ENCODE measurements at regions not wholly inside any gene's neighbourhood (a gene's known extent, or its start where the extent isn't known, plus 50 kb on each side); places are given as distances from the start of the nearest gene placed in this dataset.
A peak's percentile ranks its signal among the peaks of the same experiment; 100 is the strongest.

- Mint-ChIP-seq H3K27ac (no peak overlapping the region), H3K4me1 (peaks cover 52% of the 10 kb centered on the region)
- no peak for ATAC-seq
These were observed 88.0 kb upstream of the RIPOR2 start for GRCh38 chr6:25023781-25024180.

GRCh38 chr6:25024821-25025220 is 89.1 kb upstream of the RIPOR2 start:
- no peaks in the 10 kb centered on the region for H3K27me3 Mint-ChIP-seq
- peaks cover 55% of the 10 kb centered on the region for H3K4me1 Mint-ChIP-seq
- no peaks in the 10 kb centered on the region for H3K9me3 Mint-ChIP-seq
- H3K4me3 Mint-ChIP-seq = peak overlapping the region; percentile 20 to 27
- ATAC-seq (no peak), DNase-seq (no peak)
- peak overlapping the region; percentile 6 to 41 for H3K27ac Mint-ChIP-seq

More at GRCh38 chr6:25023781-25024180, 88.0 kb upstream of the RIPOR2 start:
- Mint-ChIP-seq H3K4me3 (no peak overlapping the region), H3K27me3 (no peaks in the 10 kb centered on the region), H3K9me3 (no peaks in the 10 kb centered on the region)
- DNase-seq = no peak

GRCh38 chr6:25025248-25025918 is 89.6 kb upstream of the RIPOR2 start:
- no peaks in the 10 kb centered on the region for H3K9me3 Mint-ChIP-seq
- ATAC-seq (no peak), DNase-seq (no peak)
- no peaks in the 10 kb centered on the region for H3K27me3 Mint-ChIP-seq
- H3K4me1 Mint-ChIP-seq = peaks cover 55% of the 10 kb centered on the region
- peak overlapping the region; percentile 61 to 70 for H3K4me3 Mint-ChIP-seq
- peak overlapping the region in 1 of 2 donors; percentile 41 for H3K27ac Mint-ChIP-seq

GRCh38 chr6:25025919-25026301 is 90.2 kb upstream of the RIPOR2 start:
- Mint-ChIP-seq H3K9me3 (no peaks in the 10 kb centered on the region), H3K27ac (peak overlapping the region; percentile 9 to 62), H3K4me1 (peaks cover 55% of the 10 kb centered on the region), H3K27me3 (no peaks in the 10 kb centered on the region), H3K4me3 (peak overlapping the region; percentile 61 to 70)
- no peak for DNase-seq
- ATAC-seq = peak; percentile 64

- Mint-ChIP-seq H3K4me3 (peak overlapping the region; percentile 57 to 61), H3K4me1 (peaks cover 55% of the 10 kb centered on the region), H3K9me3 (no peaks in the 10 kb centered on the region), H3K27ac (peak overlapping the region in 1 of 2 donors; percentile 48), H3K27me3 (no peaks in the 10 kb centered on the region)
- ATAC-seq (no peak), DNase-seq (no peak)
These were observed 91.0 kb upstream of the RIPOR2 start for GRCh38 chr6:25026723-25027122.

- no peaks in the 10 kb centered on the region for H3K27me3 Mint-ChIP-seq
- peak; percentile 71 to 74 for DNase-seq
- H3K9me3 Mint-ChIP-seq = no peaks in the 10 kb centered on the region
- peak; percentile 94 for ATAC-seq
- peak overlapping the region; percentile 93 to 96 for H3K27ac Mint-ChIP-seq
- peaks cover 57% of the 10 kb centered on the region for H3K4me1 Mint-ChIP-seq
- peak overlapping the region; percentile 58 to 82 for H3K4me3 Mint-ChIP-seq
These were observed 91.6 kb upstream of the RIPOR2 start for GRCh38 chr6:25027221-25027916.

- Mint-ChIP-seq H3K27ac (no peak overlapping the region), H3K27me3 (no peaks in the 10 kb centered on the region), H3K4me1 (peaks cover 56% of the 10 kb centered on the region), H3K4me3 (no peak overlapping the region), H3K9me3 (no peaks in the 10 kb centered on the region)
- DNase-seq (no peak), ATAC-seq (no peak)
These were observed 92.6 kb upstream of the RIPOR2 start for GRCh38 chr6:25028328-25028727.

- DNase-seq = no peak
- peaks cover 46% of the 10 kb centered on the region for H3K4me1 Mint-ChIP-seq
- ATAC-seq = no peak
- no peaks in the 10 kb centered on the region for H3K27me3 Mint-ChIP-seq
- no peak overlapping the region for H3K27ac Mint-ChIP-seq
- H3K4me3 Mint-ChIP-seq = no peak overlapping the region
- H3K9me3 Mint-ChIP-seq = no peaks in the 10 kb centered on the region
These were observed 97.2 kb upstream of the RIPOR2 start for GRCh38 chr6:25032934-25033333.

- DNase-seq (no peak), ATAC-seq (no peak)
- Mint-ChIP-seq H3K27ac (peak overlapping the region; percentile 94 to 95), H3K4me1 (peaks cover 48% of the 10 kb centered on the region), H3K27me3 (no peaks in the 10 kb centered on the region), H3K9me3 (no peaks in the 10 kb centered on the region), H3K4me3 (peak overlapping the region; percentile 81 to 87)
These were observed 98.7 kb upstream of the RIPOR2 start for GRCh38 chr6:25034431-25034921.

GRCh38 chr6:25035174-25035511 is 99.4 kb upstream of the RIPOR2 start:
- no peak for ATAC-seq
- Mint-ChIP-seq H3K4me1 (peaks cover 55% of the 10 kb centered on the region), H3K27me3 (no peaks in the 10 kb centered on the region), H3K27ac (peak overlapping the region in 1 of 2 donors; percentile 95), H3K9me3 (no peaks in the 10 kb centered on the region), H3K4me3 (peak overlapping the region; percentile 81 to 87)
- no peak for DNase-seq

- ATAC-seq (peak; percentile 66), DNase-seq (no peak)
- Mint-ChIP-seq H3K27ac (peak overlapping the region; percentile 92 to 95), H3K4me3 (peak overlapping the region; percentile 81 to 87), H3K4me1 (peaks cover 61% of the 10 kb centered on the region), H3K9me3 (no peaks in the 10 kb centered on the region), H3K27me3 (no peaks in the 10 kb centered on the region)
These were observed 100.0 kb upstream of the RIPOR2 start for GRCh38 chr6:25035512-25036435.

- no peak for DNase-seq
- Mint-ChIP-seq H3K27me3 (no peaks in the 10 kb centered on the region), H3K27ac (peak overlapping the region; percentile 23 to 27), H3K9me3 (no peaks in the 10 kb centered on the region), H3K4me3 (peak overlapping the region; percentile 81 to 87), H3K4me1 (peaks cover 68% of the 10 kb centered on the region)
- no peak for ATAC-seq
These were observed 100.7 kb upstream of the RIPOR2 start for GRCh38 chr6:25036461-25036860.

GRCh38 chr6:25038300-25038699 is 102.5 kb upstream of the RIPOR2 start:
- H3K27ac Mint-ChIP-seq = no peak overlapping the region
- no peaks in the 10 kb centered on the region for H3K9me3 Mint-ChIP-seq
- H3K27me3 Mint-ChIP-seq = no peaks in the 10 kb centered on the region
- peak overlapping the region; percentile 6 to 36 for H3K4me3 Mint-ChIP-seq
- ATAC-seq (no peak), DNase-seq (no peak)
- peaks cover 77% of the 10 kb centered on the region for H3K4me1 Mint-ChIP-seq

GRCh38 chr6:25038999-25039398 is 103.2 kb upstream of the RIPOR2 start:
- H3K4me1 Mint-ChIP-seq = peaks cover 80% of the 10 kb centered on the region

GRCh38 chr6:25041485-25042035 is 105.8 kb upstream of the RIPOR2 start:
- H3K4me1 Mint-ChIP-seq = peaks cover 65% of the 10 kb centered on the region
- peak; percentile 40 for ATAC-seq
- peak overlapping the region; percentile 87 to 99 for H3K27ac Mint-ChIP-seq
- no peaks in the 10 kb centered on the region for H3K9me3 Mint-ChIP-seq
- H3K27me3 Mint-ChIP-seq = no peaks in the 10 kb centered on the region
- peak overlapping the region; percentile 84 to 97 for H3K4me3 Mint-ChIP-seq
- no peak for DNase-seq

More at GRCh38 chr6:25038999-25039398, 103.2 kb upstream of the RIPOR2 start:
- Mint-ChIP-seq H3K27me3 (no peaks in the 10 kb centered on the region), H3K27ac (no peak overlapping the region), H3K9me3 (no peaks in the 10 kb centered on the region), H3K4me3 (peak overlapping the region; percentile 84 to 97)
- DNase-seq (no peak), ATAC-seq (no peak)
